ENCODE measurements at regions not wholly inside any gene's neighbourhood (a gene's known extent, or its start where the extent isn't known, plus 50 kb on each side); places are given as distances from the start of the nearest gene placed in this dataset.

DNA sequence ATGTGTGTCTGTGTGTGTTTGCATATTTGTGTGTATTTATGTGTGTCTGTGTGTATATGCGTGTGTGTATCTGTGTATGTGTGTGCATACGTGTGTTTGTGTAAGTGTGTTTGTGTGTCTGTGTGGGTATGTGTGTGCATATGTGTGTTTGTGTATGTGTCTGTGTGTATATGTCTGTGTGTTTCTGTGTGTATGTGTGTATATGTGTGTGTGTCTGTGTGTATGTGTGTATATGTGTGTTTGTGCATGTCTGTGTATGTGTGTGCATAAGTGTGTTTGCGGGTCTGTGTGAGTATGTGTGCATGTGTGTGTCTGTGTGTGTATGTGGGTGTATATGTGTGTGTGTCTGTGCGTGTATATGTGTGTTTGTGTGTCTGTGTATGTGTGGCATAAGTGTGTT, 1030.5 kb upstream of the TMEM132C start:
- Mint-ChIP-seq H3K36me3 (peaks cover 57% of the 10 kb centered on the region), H3K27ac (no peak overlapping the region), H3K27me3 (ENCODE audit: low read depth) (no peaks in the 10 kb centered on the region), H3K4me3 (no peak overlapping the region), H3K4me1 (no peaks in the 10 kb centered on the region), H3K9me3 (peaks cover 72% of the 10 kb centered on the region)
- CTCF ChIA-PET, result no interaction called here
- no peak for DNase-seq (ENCODE audit: low spot score)
- no peak for ATAC-seq
- TF ChIP-seq, protein P1, sequence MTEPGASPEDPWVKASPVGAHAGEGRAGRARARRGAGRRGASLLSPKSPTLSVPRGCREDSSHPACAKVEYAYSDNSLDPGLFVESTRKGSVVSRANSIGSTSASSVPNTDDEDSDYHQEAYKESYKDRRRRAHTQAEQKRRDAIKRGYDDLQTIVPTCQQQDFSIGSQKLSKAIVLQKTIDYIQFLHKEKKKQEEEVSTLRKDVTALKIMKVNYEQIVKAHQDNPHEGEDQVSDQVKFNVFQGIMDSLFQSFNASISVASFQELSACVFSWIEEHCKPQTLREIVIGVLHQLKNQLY (CRISPR knock-in tag; IDR thresholded peaks at IDR 0.05), result no peak
- TF ChIP-seq IRF2 (CRISPR knock-in tag; IDR thresholded peaks at IDR 0.05; ENCODE audit: borderline replicate concordance, low read depth) (no peak), ZBTB21 (CRISPR knock-in tag; IDR thresholded peaks at IDR 0.05; ENCODE audit: borderline replicate concordance) (no peak), FOXP1 (CRISPR knock-in tag; IDR thresholded peaks at IDR 0.05; ENCODE audit: borderline replicate concordance) (no peak), ZNF423 (CRISPR knock-in tag; IDR thresholded peaks at IDR 0.05) (no peak)
- TF ChIP-seq, protein P2, sequence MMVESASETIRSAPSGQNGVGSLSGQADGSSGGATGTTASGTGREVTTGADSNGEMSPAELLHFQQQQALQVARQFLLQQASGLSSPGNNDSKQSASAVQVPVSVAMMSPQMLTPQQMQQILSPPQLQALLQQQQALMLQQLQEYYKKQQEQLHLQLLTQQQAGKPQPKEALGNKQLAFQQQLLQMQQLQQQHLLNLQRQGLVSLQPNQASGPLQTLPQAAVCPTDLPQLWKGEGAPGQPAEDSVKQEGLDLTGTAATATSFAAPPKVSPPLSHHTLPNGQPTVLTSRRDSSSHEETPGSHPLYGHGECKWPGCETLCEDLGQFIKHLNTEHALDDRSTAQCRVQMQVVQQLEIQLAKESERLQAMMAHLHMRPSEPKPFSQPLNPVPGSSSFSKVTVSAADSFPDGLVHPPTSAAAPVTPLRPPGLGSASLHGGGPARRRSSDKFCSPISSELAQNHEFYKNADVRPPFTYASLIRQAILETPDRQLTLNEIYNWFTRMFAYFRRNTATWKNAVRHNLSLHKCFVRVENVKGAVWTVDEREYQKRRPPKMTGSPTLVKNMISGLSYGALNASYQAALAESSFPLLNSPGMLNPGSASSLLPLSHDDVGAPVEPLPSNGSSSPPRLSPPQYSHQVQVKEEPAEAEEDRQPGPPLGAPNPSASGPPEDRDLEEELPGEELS (CRISPR knock-in tag; IDR thresholded peaks at IDR 0.05), result no peak
- TF ChIP-seq, protein P3, sequence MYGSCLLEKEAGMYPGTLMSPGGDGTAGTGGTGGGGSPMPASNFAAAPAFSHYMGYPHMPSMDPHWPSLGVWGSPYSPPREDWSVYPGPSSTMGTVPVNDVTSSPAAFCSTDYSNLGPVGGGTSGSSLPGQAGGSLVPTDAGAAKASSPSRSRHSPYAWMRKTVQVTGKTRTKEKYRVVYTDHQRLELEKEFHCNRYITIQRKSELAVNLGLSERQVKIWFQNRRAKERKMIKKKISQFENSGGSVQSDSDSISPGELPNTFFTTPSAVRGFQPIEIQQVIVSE (CRISPR knock-in tag; IDR thresholded peaks at IDR 0.05; ENCODE audit: borderline replicate concordance), result no peak
- TF ChIP-seq, protein P4, sequence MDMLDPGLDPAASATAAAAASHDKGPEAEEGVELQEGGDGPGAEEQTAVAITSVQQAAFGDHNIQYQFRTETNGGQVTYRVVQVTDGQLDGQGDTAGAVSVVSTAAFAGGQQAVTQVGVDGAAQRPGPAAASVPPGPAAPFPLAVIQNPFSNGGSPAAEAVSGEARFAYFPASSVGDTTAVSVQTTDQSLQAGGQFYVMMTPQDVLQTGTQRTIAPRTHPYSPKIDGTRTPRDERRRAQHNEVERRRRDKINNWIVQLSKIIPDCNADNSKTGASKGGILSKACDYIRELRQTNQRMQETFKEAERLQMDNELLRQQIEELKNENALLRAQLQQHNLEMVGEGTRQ (CRISPR knock-in tag; IDR thresholded peaks at IDR 0.05), result no peak
- POLR2A ChIA-PET, result no interaction called here

DNA sequence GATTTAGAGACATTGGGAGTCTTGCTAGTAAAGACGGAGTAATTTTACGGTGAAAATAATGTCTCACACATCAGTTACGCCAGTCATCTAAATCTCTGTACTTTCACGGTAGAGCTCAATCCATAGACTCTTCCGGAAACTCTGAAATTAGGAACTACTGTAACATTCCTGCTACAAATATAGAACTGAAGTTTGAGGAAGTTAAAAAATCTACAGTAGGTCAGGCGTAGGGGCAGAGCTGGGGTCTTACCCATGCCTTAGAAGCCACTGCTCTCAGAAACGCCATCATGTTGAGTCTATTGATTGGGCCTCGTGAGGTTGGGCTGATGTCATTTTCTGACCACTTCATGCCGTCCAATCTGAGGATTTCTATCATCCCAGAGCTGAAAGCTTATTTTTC, 1029.8 kb upstream of the TMEM132C start:
- Mint-ChIP-seq H3K4me3 (no peak overlapping the region), H3K9me3 (peaks cover 74% of the 10 kb centered on the region), H3K27ac (no peak overlapping the region), H3K27me3 (ENCODE audit: low read depth) (peaks cover 2% of the 10 kb centered on the region; the same call in 1 of the 2 replicates), H3K4me1 (no peaks in the 10 kb centered on the region), H3K36me3 (peaks cover 55% of the 10 kb centered on the region)
- DNase-seq (ENCODE audit: low spot score) (no peak), ATAC-seq (no peak)
- ChIA-PET CTCF (no interaction called here), POLR2A (no interaction called here)
- no peak for TF ChIP-seq SMAD4 (CRISPR knock-in tag; IDR thresholded peaks at IDR 0.05)
- TF ChIP-seq, protein P5, sequence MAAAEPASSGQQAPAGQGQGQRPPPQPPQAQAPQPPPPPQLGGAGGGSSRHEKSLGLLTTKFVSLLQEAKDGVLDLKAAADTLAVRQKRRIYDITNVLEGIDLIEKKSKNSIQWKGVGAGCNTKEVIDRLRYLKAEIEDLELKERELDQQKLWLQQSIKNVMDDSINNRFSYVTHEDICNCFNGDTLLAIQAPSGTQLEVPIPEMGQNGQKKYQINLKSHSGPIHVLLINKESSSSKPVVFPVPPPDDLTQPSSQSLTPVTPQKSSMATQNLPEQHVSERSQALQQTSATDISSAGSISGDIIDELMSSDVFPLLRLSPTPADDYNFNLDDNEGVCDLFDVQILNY (CRISPR knock-in tag; IDR thresholded peaks at IDR 0.05), result no peak
- no peak for TF ChIP-seq ELF4 (CRISPR knock-in tag; IDR thresholded peaks at IDR 0.05; ENCODE audit: low read depth)
- TF ChIP-seq CREB1 (CRISPR knock-in tag; IDR thresholded peaks at IDR 0.05), result no peak
- TF ChIP-seq TEAD1 (CRISPR knock-in tag; IDR thresholded peaks at IDR 0.05), result no peak
- TF ChIP-seq, protein P6, sequence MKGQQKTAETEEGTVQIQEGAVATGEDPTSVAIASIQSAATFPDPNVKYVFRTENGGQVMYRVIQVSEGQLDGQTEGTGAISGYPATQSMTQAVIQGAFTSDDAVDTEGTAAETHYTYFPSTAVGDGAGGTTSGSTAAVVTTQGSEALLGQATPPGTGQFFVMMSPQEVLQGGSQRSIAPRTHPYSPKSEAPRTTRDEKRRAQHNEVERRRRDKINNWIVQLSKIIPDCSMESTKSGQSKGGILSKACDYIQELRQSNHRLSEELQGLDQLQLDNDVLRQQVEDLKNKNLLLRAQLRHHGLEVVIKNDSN (CRISPR knock-in tag; IDR thresholded peaks at IDR 0.05), result no peak
- TF ChIP-seq, protein P7, sequence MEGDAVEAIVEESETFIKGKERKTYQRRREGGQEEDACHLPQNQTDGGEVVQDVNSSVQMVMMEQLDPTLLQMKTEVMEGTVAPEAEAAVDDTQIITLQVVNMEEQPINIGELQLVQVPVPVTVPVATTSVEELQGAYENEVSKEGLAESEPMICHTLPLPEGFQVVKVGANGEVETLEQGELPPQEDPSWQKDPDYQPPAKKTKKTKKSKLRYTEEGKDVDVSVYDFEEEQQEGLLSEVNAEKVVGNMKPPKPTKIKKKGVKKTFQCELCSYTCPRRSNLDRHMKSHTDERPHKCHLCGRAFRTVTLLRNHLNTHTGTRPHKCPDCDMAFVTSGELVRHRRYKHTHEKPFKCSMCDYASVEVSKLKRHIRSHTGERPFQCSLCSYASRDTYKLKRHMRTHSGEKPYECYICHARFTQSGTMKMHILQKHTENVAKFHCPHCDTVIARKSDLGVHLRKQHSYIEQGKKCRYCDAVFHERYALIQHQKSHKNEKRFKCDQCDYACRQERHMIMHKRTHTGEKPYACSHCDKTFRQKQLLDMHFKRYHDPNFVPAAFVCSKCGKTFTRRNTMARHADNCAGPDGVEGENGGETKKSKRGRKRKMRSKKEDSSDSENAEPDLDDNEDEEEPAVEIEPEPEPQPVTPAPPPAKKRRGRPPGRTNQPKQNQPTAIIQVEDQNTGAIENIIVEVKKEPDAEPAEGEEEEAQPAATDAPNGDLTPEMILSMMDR (IDR thresholded peaks at IDR 0.05), result no peak
- no peak for TF ChIP-seq ETV6 (CRISPR knock-in tag; IDR thresholded peaks at IDR 0.05)
- TF ChIP-seq CREM (CRISPR knock-in tag; IDR thresholded peaks at IDR 0.05), result no peak
- TF ChIP-seq, protein P8, sequence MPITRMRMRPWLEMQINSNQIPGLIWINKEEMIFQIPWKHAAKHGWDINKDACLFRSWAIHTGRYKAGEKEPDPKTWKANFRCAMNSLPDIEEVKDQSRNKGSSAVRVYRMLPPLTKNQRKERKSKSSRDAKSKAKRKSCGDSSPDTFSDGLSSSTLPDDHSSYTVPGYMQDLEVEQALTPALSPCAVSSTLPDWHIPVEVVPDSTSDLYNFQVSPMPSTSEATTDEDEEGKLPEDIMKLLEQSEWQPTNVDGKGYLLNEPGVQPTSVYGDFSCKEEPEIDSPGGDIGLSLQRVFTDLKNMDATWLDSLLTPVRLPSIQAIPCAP (CRISPR knock-in tag; IDR thresholded peaks at IDR 0.05), result no peak
- TF ChIP-seq CBFB (CRISPR knock-in tag; IDR thresholded peaks at IDR 0.05; ENCODE audit: low read depth), result no peak
